HG03520 (cell line): ENCODE measurements at regions not wholly inside any gene's neighbourhood (a gene's known extent, or its start where the extent isn't known, plus 50 kb on each side); places are given as distances from the start of the nearest gene placed in this dataset.

Experiments
- ATAC-seq: cut with Tn5 transposase; IDR thresholded peaks from one replicate; pipeline ENCODE4 v1.9.1; 2021; ENCODE audit warnings: mild to moderate bottlenecking, moderate library complexity; ENCODE audit not compliant: unreplicated experiment

- ATAC-seq: no peak
Measured at GRCh38 chr17:79298799-79299198, 224.2 kb downstream of the ENGASE start.

DNA sequence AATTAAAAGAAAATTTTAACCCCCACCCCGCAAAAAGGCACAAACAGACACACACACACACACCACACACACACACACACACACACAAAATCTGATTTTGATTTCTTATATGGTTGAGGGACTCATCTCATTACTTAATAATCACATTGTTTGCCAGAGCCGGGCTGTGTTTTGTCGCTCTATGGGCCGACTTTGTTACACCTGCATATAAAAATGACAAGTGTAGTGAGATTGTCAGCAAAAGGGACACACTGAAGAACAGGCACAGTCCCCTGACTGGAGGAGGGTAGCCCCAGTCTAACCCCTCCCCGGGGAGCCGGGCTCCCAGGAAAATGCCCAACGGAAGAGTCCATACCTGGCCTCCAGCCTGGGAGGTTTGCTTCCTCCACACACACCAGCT, 221.6 kb downstream of the ENGASE start:
- ATAC-seq: no peak

- no peak for ATAC-seq
Measured at GRCh38 chr17:79295307-79295706, 220.7 kb downstream of the ENGASE start.

DNA sequence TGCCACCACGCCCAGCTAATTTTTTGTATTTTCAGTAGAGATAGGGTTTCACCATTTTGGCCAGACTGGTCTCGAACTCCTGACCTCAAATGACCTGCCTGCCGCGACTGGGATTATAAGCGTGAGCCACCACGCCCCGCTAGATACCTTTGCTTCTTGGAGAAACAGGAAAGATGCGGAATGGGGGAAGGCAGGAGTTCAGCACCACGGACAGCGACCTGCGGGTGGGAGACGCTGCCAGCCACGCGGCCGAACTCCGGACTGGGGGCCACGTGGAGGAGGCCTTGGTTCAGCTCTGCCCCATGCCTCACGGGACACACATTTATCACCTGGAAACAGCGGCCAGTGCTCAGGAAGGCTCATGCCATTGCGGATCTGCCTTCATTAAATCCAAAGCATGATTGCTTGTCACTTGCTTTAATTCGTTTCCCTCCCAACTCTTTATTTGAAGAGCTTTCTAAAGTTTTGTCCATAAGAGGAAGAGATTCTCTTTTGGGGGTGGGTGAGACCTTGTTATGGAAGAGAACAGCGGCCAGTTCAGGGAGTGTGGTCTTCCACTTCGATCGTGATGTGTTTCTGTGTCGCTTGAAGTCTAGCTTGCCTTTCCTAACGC, 219.9 kb downstream of the ENGASE start:
- no peak for ATAC-seq

DNA sequence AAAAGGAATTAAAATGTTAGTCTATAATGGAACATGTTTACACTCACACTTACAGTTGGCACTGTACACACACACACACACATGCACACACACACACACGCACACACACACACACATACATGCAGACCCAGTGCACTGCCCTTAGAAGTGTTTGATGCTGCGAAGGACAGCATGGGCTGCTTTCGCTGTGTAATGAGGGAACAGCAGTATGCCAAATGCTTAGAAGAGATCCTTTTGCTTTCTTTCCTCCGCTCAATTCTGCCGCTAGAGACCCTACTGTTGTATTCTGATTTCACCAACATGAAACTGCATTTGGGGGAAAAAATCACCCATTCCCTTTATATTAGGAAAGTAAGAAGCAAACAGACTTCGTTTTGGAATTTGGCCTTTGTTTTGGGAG, 217.9 kb downstream of the ENGASE start:
- no peak for ATAC-seq

DNA sequence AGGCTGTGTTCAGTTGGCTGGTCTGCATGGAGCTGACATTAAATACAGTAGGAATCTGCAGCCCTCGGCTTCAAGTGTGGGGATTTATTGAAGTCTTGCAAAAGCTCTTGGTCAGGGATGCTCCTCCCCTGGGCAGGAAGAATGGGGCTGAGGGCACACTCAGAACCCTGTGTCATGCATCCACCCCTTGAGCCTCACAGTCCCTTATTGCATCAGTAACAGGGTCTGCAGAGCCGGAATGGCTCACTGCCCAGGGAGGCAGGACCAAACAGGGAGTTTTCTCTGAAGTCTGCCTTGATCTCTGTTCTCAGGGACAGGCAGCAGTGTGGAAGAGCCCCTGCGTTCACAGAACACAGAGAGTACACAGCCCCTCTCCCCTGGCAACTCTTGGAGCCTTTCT, 216.8 kb downstream of the ENGASE start:
- no peak for ATAC-seq

DNA sequence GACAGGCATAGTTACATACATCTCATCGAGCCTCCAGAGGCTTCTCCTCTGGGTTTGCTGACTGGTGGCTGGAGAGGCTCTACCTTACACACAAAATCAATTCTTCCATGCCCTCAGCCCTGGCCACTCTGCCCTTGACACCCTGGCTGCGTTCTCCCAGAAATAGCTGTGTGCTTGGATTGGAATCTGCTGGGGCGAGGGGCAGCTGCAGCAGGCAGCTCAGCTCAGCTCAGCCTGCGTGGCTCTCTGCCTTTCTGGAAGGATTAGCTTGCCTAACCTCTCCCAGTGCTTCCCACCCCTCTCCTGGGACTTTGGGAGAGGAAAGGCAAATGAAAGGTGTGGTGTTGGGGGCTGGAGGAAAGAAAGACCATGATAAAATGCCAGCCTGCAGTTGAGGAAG, 216.1 kb downstream of the ENGASE start:
- ATAC-seq: no peak

DNA sequence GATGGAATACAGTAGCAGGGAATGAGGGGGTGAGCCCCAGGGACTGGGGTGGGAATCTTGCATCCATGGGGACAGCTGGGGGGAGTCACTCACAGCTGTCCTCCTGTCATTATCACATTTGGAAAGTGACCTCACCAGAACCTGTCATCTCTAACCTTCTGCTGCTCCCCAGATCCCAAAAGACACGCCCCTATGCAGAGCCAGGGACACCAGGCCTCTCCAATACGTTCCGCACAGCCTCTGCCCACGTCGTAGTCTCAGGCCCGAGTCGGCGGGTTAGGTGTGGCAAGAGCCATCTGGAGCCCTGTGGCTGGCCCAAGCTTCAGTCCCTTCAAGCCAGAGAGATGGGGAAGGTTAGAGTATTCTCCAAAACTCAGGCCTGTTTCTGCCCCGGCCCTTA, 214.3 kb downstream of the ENGASE start:
- ATAC-seq: no peak

DNA sequence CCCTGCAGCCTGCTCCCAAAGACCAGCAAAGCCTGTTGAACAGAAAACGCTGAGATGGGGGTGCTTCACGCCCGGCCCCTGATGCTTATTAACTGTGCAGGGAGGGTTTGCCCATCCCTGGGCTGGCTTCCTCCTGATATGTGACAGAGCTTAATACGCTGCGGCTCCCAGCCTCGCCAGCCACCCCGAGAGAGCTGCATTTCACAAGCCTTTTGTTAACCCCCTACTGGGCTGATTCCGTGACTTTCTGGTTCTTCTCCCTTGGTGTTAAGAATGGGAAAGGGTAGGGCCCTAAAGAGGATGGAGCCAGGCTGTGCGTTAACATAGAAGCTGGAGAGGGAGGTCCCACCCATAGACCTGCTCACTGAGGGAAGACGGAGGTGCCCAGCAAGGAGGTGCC, 211.8 kb downstream of the ENGASE start:
- no peak for ATAC-seq

GRCh38 chr17:79285973-79286372, 211.3 kb downstream of the ENGASE start:
- ATAC-seq: no peak

GRCh38 chr17:79282294-79282693, 207.7 kb downstream of the ENGASE start:
- ATAC-seq: no peak

DNA sequence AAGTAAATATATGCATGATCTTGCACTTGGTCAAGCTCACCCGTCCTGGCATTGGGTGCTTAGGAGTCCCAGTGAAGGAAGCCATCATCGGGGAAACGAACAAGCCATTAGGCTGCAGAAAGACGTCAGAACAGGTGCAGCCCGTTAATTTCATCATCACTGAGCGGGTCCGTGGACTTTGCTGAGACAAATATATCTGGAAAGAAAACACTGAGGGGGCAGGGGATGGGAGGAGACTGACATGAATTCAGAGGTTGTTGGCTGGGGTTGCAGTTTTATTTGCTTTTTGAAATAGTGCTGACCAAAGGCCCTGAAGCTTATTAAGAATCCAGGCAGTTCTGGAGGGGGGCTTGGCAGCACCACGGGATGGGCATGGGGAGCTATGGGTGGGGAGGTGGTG, 207.2 kb downstream of the ENGASE start:
- no peak for ATAC-seq

DNA sequence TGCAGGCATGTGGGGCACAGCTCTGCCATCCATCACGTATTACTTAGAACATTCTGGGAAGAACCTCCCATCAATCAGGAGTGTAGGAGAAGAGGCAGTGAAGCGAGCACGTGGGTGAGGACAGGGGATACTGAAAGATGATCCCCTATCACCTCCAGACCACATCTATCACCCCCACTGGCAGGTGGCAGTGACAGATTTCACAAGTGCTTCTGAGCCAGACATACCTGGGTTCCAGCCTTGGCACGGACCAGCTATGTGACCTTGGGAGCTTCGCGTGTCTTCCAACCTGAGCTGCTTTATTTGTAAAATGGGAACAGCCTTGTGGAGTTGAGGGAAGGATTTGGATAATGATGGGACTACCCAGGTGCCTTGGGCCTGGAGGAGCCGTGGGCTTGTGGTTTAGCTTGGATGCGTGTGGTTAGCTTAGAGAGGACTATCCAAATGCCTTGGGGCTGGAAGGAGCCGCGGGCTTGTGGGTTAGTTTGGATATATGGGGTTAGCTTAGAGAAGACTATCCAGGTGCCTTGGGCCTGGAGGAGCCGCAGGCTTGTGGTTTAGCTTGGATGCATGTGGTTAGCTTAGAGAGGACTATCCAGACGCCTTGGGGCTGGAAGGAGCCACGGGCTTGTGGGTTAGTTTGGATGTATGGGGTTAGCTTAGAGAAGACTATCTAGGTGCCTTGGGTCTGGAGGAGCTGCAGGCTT, 206.4 kb downstream of the ENGASE start:
- ATAC-seq: no peak

GRCh38 chr17:79280010-79280409, 205.4 kb downstream of the ENGASE start:
- ATAC-seq: no peak

DNA sequence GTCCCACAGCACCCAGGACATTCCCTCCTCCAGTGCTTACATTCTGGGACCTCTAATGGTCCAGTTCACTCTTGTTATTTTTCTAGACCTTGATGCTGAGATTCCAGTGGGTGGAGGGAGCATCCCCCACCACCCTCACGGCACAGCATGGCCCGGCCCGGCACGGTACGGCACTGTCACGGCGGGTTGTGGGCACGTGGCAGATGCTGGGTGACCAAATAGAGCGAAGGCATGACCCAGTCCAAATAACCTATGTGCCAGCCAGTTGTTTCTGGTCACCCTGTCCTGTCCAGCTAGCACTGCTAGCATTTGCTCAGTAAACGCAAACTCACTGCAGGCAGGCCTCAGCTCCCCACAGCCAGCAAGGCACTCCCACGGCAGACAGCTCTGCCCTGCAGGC, 204.7 kb downstream of the ENGASE start:
- ATAC-seq: no peak

DNA sequence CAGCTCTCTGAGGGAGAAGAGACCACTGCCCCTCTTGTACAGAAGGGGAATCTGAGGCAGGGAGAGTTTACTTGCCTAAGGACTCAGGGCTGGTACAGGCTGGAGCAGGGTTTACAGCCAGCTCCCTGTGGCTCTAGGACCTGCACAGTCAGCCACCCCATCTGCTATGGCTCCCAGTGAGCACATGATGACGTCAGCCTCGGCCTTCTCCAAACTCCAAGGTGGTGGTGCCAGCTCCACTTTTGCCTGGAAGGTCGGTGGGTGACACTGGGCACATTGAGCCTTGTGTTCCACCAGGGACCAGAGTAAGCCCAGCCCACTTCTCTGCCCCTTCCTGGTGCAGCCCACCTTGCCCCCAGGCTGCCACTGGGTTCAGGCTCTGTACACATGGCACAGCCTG, 202.2 kb downstream of the ENGASE start:
- ATAC-seq: no peak

DNA sequence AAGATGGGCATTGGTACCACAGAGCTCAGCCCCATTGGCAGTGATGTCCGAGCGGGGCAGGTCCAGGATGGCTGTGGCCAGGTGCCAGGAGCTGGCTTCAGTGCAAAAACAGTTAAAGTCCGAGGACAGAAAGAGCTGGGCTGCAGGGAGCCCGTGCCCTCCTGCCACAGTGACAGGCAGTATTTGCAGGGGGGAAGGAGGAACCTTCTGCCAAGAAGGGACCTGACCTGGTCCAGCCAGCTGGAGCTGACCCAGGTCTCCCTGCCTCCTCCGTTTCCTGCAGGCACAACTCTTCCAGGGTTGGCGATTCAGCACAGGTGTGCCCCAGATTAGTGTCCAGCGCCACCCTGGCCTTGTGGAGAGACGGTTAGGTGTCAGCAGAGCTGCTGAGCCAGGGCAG, 199.0 kb downstream of the ENGASE start:
- ATAC-seq: no peak

DNA sequence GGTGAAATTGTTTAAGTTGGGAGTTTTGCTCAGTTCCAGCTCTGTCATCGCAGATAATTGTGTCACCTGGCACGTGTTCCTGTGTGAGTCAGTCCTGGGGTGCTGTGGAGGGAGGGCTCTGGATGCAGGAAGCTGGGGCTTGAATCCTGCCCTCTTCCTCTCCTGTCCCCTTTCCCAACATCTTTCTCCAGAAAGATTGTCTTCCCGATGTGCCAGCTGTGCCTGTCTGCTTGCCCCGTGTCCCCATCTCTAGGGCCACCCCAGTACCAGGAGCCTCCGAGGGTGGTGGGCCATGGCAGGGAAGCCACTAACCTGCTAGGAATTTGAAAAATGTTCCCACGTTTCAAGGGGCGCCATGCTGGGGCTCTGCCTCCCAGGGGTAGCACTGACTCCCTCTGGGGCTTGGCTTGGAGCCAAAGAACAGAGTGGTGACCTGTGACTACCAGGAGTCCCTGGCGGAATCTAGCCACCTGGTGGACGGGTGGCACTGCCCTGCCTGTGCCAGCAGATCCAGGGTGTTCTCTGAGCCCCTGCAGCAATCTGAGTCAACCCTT, 198.1 kb downstream of the ENGASE start:
- ATAC-seq: no peak

GRCh38 chr17:79272220-79272619, 197.6 kb downstream of the ENGASE start:
- ATAC-seq: no peak

DNA sequence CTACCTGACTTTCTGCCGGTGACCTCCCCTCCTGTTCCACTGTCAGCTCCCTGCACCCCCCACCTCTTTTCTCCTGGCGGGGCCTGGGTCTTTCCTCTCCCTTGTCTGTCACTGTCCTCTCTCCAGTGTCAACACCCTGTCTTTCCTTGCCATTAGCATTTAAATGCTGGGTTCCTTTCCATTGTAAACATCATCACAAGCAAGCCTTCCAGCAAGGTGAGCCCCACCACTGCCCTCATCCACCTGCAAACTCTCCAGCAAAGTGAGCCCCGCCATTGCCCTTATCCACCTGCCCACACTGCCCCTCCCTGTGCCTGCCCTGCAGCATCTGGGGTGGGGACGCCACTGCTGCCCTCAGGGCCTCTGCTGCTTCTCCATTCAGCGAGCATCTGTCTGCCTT, 195.0 kb downstream of the ENGASE start:
- no peak for ATAC-seq

GRCh38 chr17:79263191-79263590, 188.6 kb downstream of the ENGASE start:
- no peak for ATAC-seq

GRCh38 chr17:79262624-79263023, 188.0 kb downstream of the ENGASE start:
- ATAC-seq: no peak
